ENCODE measurements at regions not wholly inside any gene's neighbourhood (a gene's known extent, or its start where the extent isn't known, plus 50 kb on each side); places are given as distances from the start of the nearest gene placed in this dataset.

GRCh38 chr9:16356196-16356765 lies 514.2 kb downstream of the BNC2 start:
- Histone ChIP-seq H3K36me3 (ENCODE audit: control insufficient read depth in 4 of 4, insufficient read depth in 3 of 4, low read depth in 1 of 4, low read length in 3 of 4) (no peaks in the 10 kb centered on the region), H3K4me3 (ENCODE audit: low read depth in 1 of 3, low read length in 3 of 3) (no peak overlapping the region), H3K9ac (ENCODE audit: low read depth in 1 of 2, low read length in 2 of 2) (no peak overlapping the region), H3K4me1 (ENCODE audit: control insufficient read depth in 4 of 4, insufficient read depth in 4 of 4, low read length in 3 of 4) (no peaks in the 10 kb centered on the region), H3K27me3 (ENCODE audit: control insufficient read depth in 4 of 4, insufficient read depth in 4 of 4, low read length in 3 of 4) (no peaks in the 10 kb centered on the region), H3K27ac (ENCODE audit: low read depth in 1 of 2, low read length in 2 of 2) (no peak overlapping the region), H3K9me3 (ENCODE audit: control insufficient read depth in 4 of 4, low read length in 3 of 4) (no peaks in the 10 kb centered on the region)
- 80% methylated on average over 8 of the region's 8 CpGs for WGBS
- no peak for DNase-seq (ENCODE audit: low spot score)
- TF ChIP-seq FOXA1 (IDR thresholded peaks at IDR 0.05) (no peak), RXRA (IDR thresholded peaks at IDR 0.05) (no peak)

DNA sequence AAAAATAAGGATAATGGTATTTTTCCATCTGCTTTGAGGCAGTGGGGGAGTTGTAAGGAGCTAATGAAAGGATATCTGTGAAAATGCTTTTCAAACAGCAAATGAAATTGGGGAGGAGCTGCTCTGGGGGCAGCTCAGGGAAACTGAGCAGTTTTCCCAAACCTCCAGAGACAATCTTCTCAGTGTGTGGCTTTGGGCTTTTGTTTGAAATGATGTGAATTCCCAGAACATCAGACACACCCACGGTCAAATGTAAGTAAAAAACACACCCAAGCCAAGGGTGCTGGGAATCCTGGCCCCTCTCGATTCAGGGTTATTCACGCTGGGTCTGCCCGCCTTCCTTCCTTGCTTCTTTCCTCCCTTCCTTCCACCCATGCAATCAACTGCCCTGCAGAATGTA lies 512.6 kb downstream of the BNC2 start:
- no peak for TF ChIP-seq HNF4A (conservative IDR thresholded peaks at IDR 0.05)
- no peak for TF ChIP-seq GABPA (IDR thresholded peaks at IDR 0.05 in 1 of 2, conservative IDR thresholded peaks at IDR 0.05 in 1 of 2)
- TF ChIP-seq HNF4G (IDR thresholded peaks at IDR 0.05): no peak
- Histone ChIP-seq H3K9ac (ENCODE audit: low read depth in 1 of 2, low read length in 2 of 2) (no peak overlapping the region), H3K27ac (ENCODE audit: low read depth in 1 of 2, low read length in 2 of 2) (no peak overlapping the region), H3K4me3 (ENCODE audit: low read depth in 1 of 3, low read length in 3 of 3) (no peak overlapping the region), H3K27me3 (ENCODE audit: control insufficient read depth in 4 of 4, insufficient read depth in 4 of 4, low read length in 3 of 4) (no peaks in the 10 kb centered on the region), H3K36me3 (ENCODE audit: control insufficient read depth in 4 of 4, insufficient read depth in 3 of 4, low read depth in 1 of 4, low read length in 3 of 4) (no peaks in the 10 kb centered on the region), H3K9me3 (ENCODE audit: control insufficient read depth in 4 of 4, low read length in 3 of 4) (no peaks in the 10 kb centered on the region), H3K4me1 (ENCODE audit: control insufficient read depth in 4 of 4, insufficient read depth in 4 of 4, low read length in 3 of 4) (no peaks in the 10 kb centered on the region)
- DNase-seq (ENCODE audit: low spot score): no peak
- 86% methylated on average over 4 of the region's 4 CpGs for whole genome bisulfite sequencing

- Histone ChIP-seq H3K9me3 (ENCODE audit: control insufficient read depth in 4 of 4, low read length in 3 of 4) (no peaks in the 10 kb centered on the region), H3K27ac (ENCODE audit: low read depth in 1 of 2, low read length in 2 of 2) (no peak overlapping the region), H3K9ac (ENCODE audit: low read depth in 1 of 2, low read length in 2 of 2) (no peak overlapping the region), H3K4me3 (ENCODE audit: low read depth in 1 of 3, low read length in 3 of 3) (no peak overlapping the region), H3K36me3 (ENCODE audit: control insufficient read depth in 4 of 4, insufficient read depth in 3 of 4, low read depth in 1 of 4, low read length in 3 of 4) (no peaks in the 10 kb centered on the region), H3K4me1 (ENCODE audit: control insufficient read depth in 4 of 4, insufficient read depth in 4 of 4, low read length in 3 of 4) (no peaks in the 10 kb centered on the region), H3K27me3 (ENCODE audit: control insufficient read depth in 4 of 4, insufficient read depth in 4 of 4, low read length in 3 of 4) (no peaks in the 10 kb centered on the region)
- no peak for DNase-seq (ENCODE audit: low spot score)
- WGBS: 82% methylated on average over 2 of the region's 2 CpGs
- TF ChIP-seq SP1 (IDR thresholded peaks at IDR 0.05) (no peak), RAD21 (IDR thresholded peaks at IDR 0.05) (no peak), ATF3 (IDR thresholded peaks at IDR 0.05) (no peak)
Observed at GRCh38 chr9:16358751-16359150, 511.7 kb downstream of the BNC2 start.

All from liver (tissue), 7 donors.